ENCODE measurements at regions not wholly inside any gene's neighbourhood (a gene's known extent, or its start where the extent isn't known, plus 50 kb on each side); places are given as distances from the start of the nearest gene placed in this dataset.

- ATAC-seq = peak; percentile 47
- intact Hi-C loops (cut with DNase I) = no loop called here
Observed at GRCh38 chr10:4266416-4267085, 481.5 kb upstream of the KLF6 start.

GRCh38 chr10:4265964-4266363 lies 481.0 kb upstream of the KLF6 start:
- Histone ChIP-seq H3K4me1 (peaks cover 4 to 31% of the 10 kb centered on the region in 2 donors), H3K27ac (peak overlapping the region in 1 of 2 donors; percentile 11), H3K4me3 (no peak overlapping the region), H3K27me3 (no peaks in the 10 kb centered on the region), H3K9me3 (no peaks in the 10 kb centered on the region), H3K36me3 (no peaks in the 10 kb centered on the region)
- ATAC-seq = no peak
- no peak for DNase-seq
- intact Hi-C loops (cut with DNase I) = no loop called here
- no peak for TF ChIP-seq CTCF (IDR thresholded peaks at IDR 0.05)

More at GRCh38 chr10:4266416-4267085, 481.5 kb upstream of the KLF6 start:
- Histone ChIP-seq H3K27me3 (no peaks in the 10 kb centered on the region), H3K36me3 (no peaks in the 10 kb centered on the region), H3K4me3 (no peak overlapping the region), H3K4me1 (peaks cover 4 to 31% of the 10 kb centered on the region in 2 donors), H3K9me3 (no peaks in the 10 kb centered on the region), H3K27ac (peak overlapping the region in 1 of 2 donors; percentile 11)
- peak in 2 of 4 donors; percentile 91 for DNase-seq
- TF ChIP-seq CTCF (IDR thresholded peaks at IDR 0.05) = no peak

DNA sequence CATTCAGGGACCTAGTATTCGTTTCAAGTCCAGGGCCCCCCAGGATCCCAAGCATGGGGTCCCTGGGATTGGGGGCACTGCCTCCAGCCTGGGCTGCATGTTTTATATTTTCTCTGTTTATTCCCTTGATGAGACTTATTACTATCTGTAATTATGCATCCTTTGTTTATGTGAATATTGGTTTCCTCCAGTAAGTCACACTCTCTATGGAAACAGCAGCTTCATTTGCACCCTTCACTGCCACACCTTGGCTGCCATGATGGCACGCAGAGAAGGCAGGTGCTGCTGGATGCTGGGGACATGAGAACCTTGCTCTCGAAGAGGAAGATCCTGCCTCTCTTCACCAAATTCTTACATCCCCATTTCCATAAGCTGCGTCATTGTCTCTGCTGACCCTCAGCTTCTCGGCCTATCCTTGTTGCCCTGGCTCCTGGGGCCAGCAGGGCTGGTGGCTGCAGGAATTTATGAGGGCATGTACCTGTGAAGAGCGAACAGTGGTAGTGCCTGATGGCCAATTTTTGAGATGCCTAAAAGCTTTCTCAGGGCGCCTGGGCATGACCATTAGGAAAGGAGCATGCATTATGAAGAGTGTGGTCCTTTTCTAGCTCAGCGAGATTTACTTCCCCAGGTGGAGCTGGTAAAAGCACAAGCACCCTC lies 479.3 kb upstream of the KLF6 start:
- no peak for DNase-seq
- Histone ChIP-seq H3K9me3 (no peaks in the 10 kb centered on the region), H3K27me3 (no peaks in the 10 kb centered on the region), H3K27ac (no peak overlapping the region), H3K4me3 (no peak overlapping the region), H3K36me3 (no peaks in the 10 kb centered on the region), H3K4me1 (peaks cover 4 to 26% of the 10 kb centered on the region in 2 donors)
- TF ChIP-seq CTCF (IDR thresholded peaks at IDR 0.05) = no peak
- no peak for ATAC-seq
- intact Hi-C loops (cut with DNase I) = no loop called here

- DNase-seq (no peak), ATAC-seq (no peak)
- Histone ChIP-seq H3K4me1 (peaks cover 4 to 26% of the 10 kb centered on the region in 2 donors), H3K27ac (no peak overlapping the region), H3K36me3 (no peaks in the 10 kb centered on the region), H3K4me3 (no peak overlapping the region), H3K27me3 (no peaks in the 10 kb centered on the region), H3K9me3 (no peaks in the 10 kb centered on the region)
- TF ChIP-seq CTCF (IDR thresholded peaks at IDR 0.05) = no peak
- intact Hi-C loops (cut with DNase I) = no loop called here
Observed at GRCh38 chr10:4263601-4263921, 478.6 kb upstream of the KLF6 start.

- Histone ChIP-seq H3K4me1 (peaks cover 4 to 26% of the 10 kb centered on the region in 2 donors), H3K9me3 (no peaks in the 10 kb centered on the region), H3K27me3 (no peaks in the 10 kb centered on the region), H3K27ac (no peak overlapping the region), H3K36me3 (no peaks in the 10 kb centered on the region), H3K4me3 (no peak overlapping the region)
- ATAC-seq = no peak
- DNase-seq = no peak
- intact Hi-C loops (cut with DNase I) = no loop called here
- no peak for TF ChIP-seq CTCF (IDR thresholded peaks at IDR 0.05)
Observed at GRCh38 chr10:4262870-4263600, 478.0 kb upstream of the KLF6 start.

All from left lung (tissue), 4 donors.